A673 (cell line): ENCODE measurements at regions not wholly inside any gene's neighbourhood (a gene's known extent, or its start where the extent isn't known, plus 50 kb on each side); places are given as distances from the start of the nearest gene placed in this dataset.

ENCODE experiments used
- BruUV-seq: library from RNA; stranded (reverse); fragments of 400-500 nt; replicated peaks from 2 replicates; lab custom pipeline; 2021; lab: Mats Ljungman, UMichigan
- CTCF ChIA-PET: fragments of 300-600 bp; sonication (Branson Sonifier 250); formaldehyde crosslinking; loops from one replicate; lab custom pipeline; 2022; ENCODE audit warnings: antibody characterized with exemption; lab: Charles Lee
- POLR2A ChIA-PET: fragments of 300-600 bp; sonication (Branson Sonifier 250); formaldehyde crosslinking; loops from one replicate; lab custom pipeline; 2022; ENCODE audit warnings: antibody characterized with exemption; ENCODE audit not compliant: low non-redundant PET; lab: Charles Lee
- DNase-seq: peaks from one replicate; pipeline ENCODE4 v3.0.0-alpha.2; 2015; ENCODE audit warnings: low spot score
- H3K27ac ChIP-seq: fragments of 200-600 bp; sonication (generic); 2 replicates; pipeline ENCODE4 v1.5.1; 2016; ENCODE audit warnings: mixed run types, low read depth, mild to moderate bottlenecking, mixed read lengths, antibody characterized with exemption, low read length; ENCODE audit not compliant: poor library complexity, severe bottlenecking
- H3K27me3 ChIP-seq: fragments of 200-600 bp; sonication (generic); replicated peaks from 2 replicates; pipeline ENCODE4 v1.6.1; 2017; ENCODE audit warnings: mixed run types, low read depth, mild to moderate bottlenecking, mixed read lengths, antibody characterized with exemption, low read length; ENCODE audit not compliant: insufficient read depth, poor library complexity
- H3K36me3 ChIP-seq: fragments of 200-600 bp; sonication (generic); 2 replicates; pipeline ENCODE4 v1.6.1; 2016; ENCODE audit warnings: mixed run types, mild to moderate bottlenecking, mixed read lengths, antibody characterized with exemption, low read length; ENCODE audit not compliant: insufficient read depth, poor library complexity, severe bottlenecking
- H3K4me1 ChIP-seq: fragments of 200-600 bp; sonication (generic); 2 replicates; pipeline ENCODE4 v1.6.1; 2017; ENCODE audit warnings: mixed run types, mild to moderate bottlenecking, mixed read lengths, antibody characterized with exemption, low read length; ENCODE audit not compliant: insufficient read depth, poor library complexity, severe bottlenecking
- H3K4me3 ChIP-seq: fragments of 200-600 bp; sonication (generic); 2 replicates; pipeline ENCODE4 v1.5.1; 2016; ENCODE audit warnings: low read depth, mixed run types, mild to moderate bottlenecking, mixed read lengths, low read length; ENCODE audit not compliant: poor library complexity, severe bottlenecking
- H3K9me3 ChIP-seq: fragments of 200-600 bp; sonication (generic); 2 replicates; pipeline ENCODE4 v1.6.1; 2016; ENCODE audit warnings: mixed run types, low read depth, mild to moderate bottlenecking, mixed read lengths, antibody characterized with exemption, low read length; ENCODE audit not compliant: poor library complexity, severe bottlenecking
- CTCF ChIP-seq: fragments of 300-800, 200-600 bp; sonication (generic); conservative IDR thresholded peaks from 2 replicates; pipeline ENCODE4 v1.5.1; 2017; ENCODE audit warnings: low read depth, mild to moderate bottlenecking, antibody characterized with exemption, low read length, moderate library complexity, mixed read lengths
- EZH2 ChIP-seq: fragments of 200-600 bp; sonication (generic); IDR thresholded peaks from 2 replicates; pipeline ENCODE4 v1.6.1; 2017; ENCODE audit warnings: borderline replicate concordance, low read depth, mild to moderate bottlenecking, mixed read lengths, antibody characterized with exemption, low read length; ENCODE audit not compliant: poor library complexity, severe bottlenecking
- intact Hi-C: fragments of 100-400 bp; cut with micrococcal nuclease; formaldehyde crosslinking; loops from one replicate; pipeline ENCODE4 v1.10.0; 2022; ENCODE audit not compliant: unreplicated experiment

GRCh38 chr12:89105243-89105642, 247.1 kb downstream of the DUSP6 start:
- no TSS peak for BruUV-seq
- Histone ChIP-seq H3K9me3 (no peaks in the 10 kb centered on the region), H3K27me3 (no peaks in the 10 kb centered on the region), H3K27ac (no peak overlapping the region), H3K36me3 (no peaks in the 10 kb centered on the region), H3K4me1 (peaks cover 13% of the 10 kb centered on the region), H3K4me3 (no peak overlapping the region)
- intact Hi-C loops = no loop called here
- no peak for DNase-seq
- TF ChIP-seq CTCF (no peak), EZH2 (no peak)
- ChIA-PET POLR2A (no interaction called here), CTCF (no interaction called here)

GRCh38 chr12:89103831-89104230, 248.5 kb downstream of the DUSP6 start:
- H3K27ac ChIP-seq = no peak overlapping the region
- no peak for DNase-seq
- BruUV-seq = no TSS peak
- peaks cover 27% of the 10 kb centered on the region for H3K4me1 ChIP-seq
- intact Hi-C loops = no loop called here
- no peak overlapping the region for H3K4me3 ChIP-seq
- CTCF ChIA-PET = no interaction called here
- POLR2A ChIA-PET = no interaction called here
- H3K9me3 ChIP-seq = no peaks in the 10 kb centered on the region
- TF ChIP-seq CTCF (no peak), EZH2 (no peak)
- H3K27me3 ChIP-seq = no peaks in the 10 kb centered on the region
- no peaks in the 10 kb centered on the region for H3K36me3 ChIP-seq

GRCh38 chr12:89101440-89101839, 250.9 kb downstream of the DUSP6 start:
- POLR2A ChIA-PET = no interaction called here
- intact Hi-C loops = no loop called here

More at GRCh38 chr12:89101440-89101839, 250.9 kb downstream of the DUSP6 start:
- H3K36me3 ChIP-seq = no peaks in the 10 kb centered on the region
- BruUV-seq = no TSS peak
- H3K9me3 ChIP-seq = no peaks in the 10 kb centered on the region
- H3K4me3 ChIP-seq = no peak overlapping the region
- no peaks in the 10 kb centered on the region for H3K27me3 ChIP-seq
- peak; percentile 17 for DNase-seq
- CTCF ChIA-PET = no interaction called here
- no peak for TF ChIP-seq EZH2
- no peak for TF ChIP-seq CTCF
- H3K27ac ChIP-seq = no peak overlapping the region
- H3K4me1 ChIP-seq = peaks cover 45% of the 10 kb centered on the region
